ENCODE measurements at regions not wholly inside any gene's neighbourhood (a gene's known extent, or its start where the extent isn't known, plus 50 kb on each side); places are given as distances from the start of the nearest gene placed in this dataset.

DNA sequence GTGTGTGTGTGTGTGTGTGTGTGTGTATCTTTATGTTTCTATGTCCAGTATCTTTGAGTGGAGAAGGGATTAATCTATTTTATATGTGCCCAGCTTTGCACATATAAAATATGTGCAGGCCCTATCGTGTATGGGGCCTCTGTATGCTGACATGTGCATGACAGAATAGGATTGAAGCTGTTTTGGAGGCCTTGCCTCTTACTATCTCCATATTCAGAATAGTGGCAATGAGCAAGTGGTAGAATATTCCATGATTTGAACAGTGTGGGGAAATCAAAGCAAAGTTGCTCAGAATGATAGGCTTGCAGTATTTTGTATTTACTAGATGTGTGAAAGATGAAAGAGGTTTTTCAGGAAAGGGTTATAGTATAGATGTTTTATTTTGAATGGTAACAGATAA is 480.8 kb downstream of the XIRP2 start:
- H3K27ac ChIP-seq (ENCODE audit: low read depth in 1 of 2, low read length in 2 of 2): no peak overlapping the region
- no peaks in the 10 kb centered on the region for H3K4me1 ChIP-seq (ENCODE audit: control insufficient read depth in 4 of 4, insufficient read depth in 4 of 4, low read length in 3 of 4)
- WGBS: 70% methylated on average over 1 of the region's 1 CpG
- H3K9me3 ChIP-seq (ENCODE audit: control insufficient read depth in 4 of 4, low read length in 3 of 4): no peaks in the 10 kb centered on the region
- no peak for DNase-seq (ENCODE audit: low spot score)
- no peak for TF ChIP-seq YY1 (IDR thresholded peaks at IDR 0.05)
- TF ChIP-seq RAD21 (IDR thresholded peaks at IDR 0.05): no peak
- no peak for TF ChIP-seq RXRA (IDR thresholded peaks at IDR 0.05)
- TF ChIP-seq, protein P1, sequence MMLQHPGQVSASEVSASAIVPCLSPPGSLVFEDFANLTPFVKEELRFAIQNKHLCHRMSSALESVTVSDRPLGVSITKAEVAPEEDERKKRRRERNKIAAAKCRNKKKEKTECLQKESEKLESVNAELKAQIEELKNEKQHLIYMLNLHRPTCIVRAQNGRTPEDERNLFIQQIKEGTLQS (IDR thresholded peaks at IDR 0.05): no peak
- TF ChIP-seq NR2F2 (IDR thresholded peaks at IDR 0.05): no peak
- TF ChIP-seq HNF4A (conservative IDR thresholded peaks at IDR 0.05): no peak
- TF ChIP-seq FOXA2 (IDR thresholded peaks at IDR 0.05): no peak
- TF ChIP-seq GABPA (IDR thresholded peaks at IDR 0.05 in 1 of 2, conservative IDR thresholded peaks at IDR 0.05 in 1 of 2): no peak
- TF ChIP-seq JUND (IDR thresholded peaks at IDR 0.05): no peak
- no peak for TF ChIP-seq SP1 (IDR thresholded peaks at IDR 0.05)
- no peak overlapping the region for H3K9ac ChIP-seq (ENCODE audit: low read depth in 1 of 2, low read length in 2 of 2)
- no peaks in the 10 kb centered on the region for H3K27me3 ChIP-seq (ENCODE audit: control insufficient read depth in 4 of 4, insufficient read depth in 4 of 4, low read length in 3 of 4)
- no peak overlapping the region for H3K4me3 ChIP-seq (ENCODE audit: low read depth in 1 of 3, low read length in 3 of 3)
- H3K36me3 ChIP-seq (ENCODE audit: control insufficient read depth in 4 of 4, insufficient read depth in 3 of 4, low read depth in 1 of 4, low read length in 3 of 4): no peaks in the 10 kb centered on the region

GRCh38 chr2:167368371-167368770 is 480.1 kb downstream of the XIRP2 start:
- Histone ChIP-seq H3K4me1 (ENCODE audit: control insufficient read depth in 4 of 4, insufficient read depth in 4 of 4, low read length in 3 of 4) (no peaks in the 10 kb centered on the region), H3K9ac (ENCODE audit: low read depth in 1 of 2, low read length in 2 of 2) (no peak overlapping the region), H3K9me3 (ENCODE audit: control insufficient read depth in 4 of 4, low read length in 3 of 4) (no peaks in the 10 kb centered on the region), H3K27ac (ENCODE audit: low read depth in 1 of 2, low read length in 2 of 2) (no peak overlapping the region), H3K4me3 (ENCODE audit: low read depth in 1 of 3, low read length in 3 of 3) (no peak overlapping the region), H3K27me3 (ENCODE audit: control insufficient read depth in 4 of 4, insufficient read depth in 4 of 4, low read length in 3 of 4) (no peaks in the 10 kb centered on the region), H3K36me3 (ENCODE audit: control insufficient read depth in 4 of 4, insufficient read depth in 3 of 4, low read depth in 1 of 4, low read length in 3 of 4) (no peaks in the 10 kb centered on the region)
- no peak for DNase-seq (ENCODE audit: low spot score)
- TF ChIP-seq, protein P2, sequence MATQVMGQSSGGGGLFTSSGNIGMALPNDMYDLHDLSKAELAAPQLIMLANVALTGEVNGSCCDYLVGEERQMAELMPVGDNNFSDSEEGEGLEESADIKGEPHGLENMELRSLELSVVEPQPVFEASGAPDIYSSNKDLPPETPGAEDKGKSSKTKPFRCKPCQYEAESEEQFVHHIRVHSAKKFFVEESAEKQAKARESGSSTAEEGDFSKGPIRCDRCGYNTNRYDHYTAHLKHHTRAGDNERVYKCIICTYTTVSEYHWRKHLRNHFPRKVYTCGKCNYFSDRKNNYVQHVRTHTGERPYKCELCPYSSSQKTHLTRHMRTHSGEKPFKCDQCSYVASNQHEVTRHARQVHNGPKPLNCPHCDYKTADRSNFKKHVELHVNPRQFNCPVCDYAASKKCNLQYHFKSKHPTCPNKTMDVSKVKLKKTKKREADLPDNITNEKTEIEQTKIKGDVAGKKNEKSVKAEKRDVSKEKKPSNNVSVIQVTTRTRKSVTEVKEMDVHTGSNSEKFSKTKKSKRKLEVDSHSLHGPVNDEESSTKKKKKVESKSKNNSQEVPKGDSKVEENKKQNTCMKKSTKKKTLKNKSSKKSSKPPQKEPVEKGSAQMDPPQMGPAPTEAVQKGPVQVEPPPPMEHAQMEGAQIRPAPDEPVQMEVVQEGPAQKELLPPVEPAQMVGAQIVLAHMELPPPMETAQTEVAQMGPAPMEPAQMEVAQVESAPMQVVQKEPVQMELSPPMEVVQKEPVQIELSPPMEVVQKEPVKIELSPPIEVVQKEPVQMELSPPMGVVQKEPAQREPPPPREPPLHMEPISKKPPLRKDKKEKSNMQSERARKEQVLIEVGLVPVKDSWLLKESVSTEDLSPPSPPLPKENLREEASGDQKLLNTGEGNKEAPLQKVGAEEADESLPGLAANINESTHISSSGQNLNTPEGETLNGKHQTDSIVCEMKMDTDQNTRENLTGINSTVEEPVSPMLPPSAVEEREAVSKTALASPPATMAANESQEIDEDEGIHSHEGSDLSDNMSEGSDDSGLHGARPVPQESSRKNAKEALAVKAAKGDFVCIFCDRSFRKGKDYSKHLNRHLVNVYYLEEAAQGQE (IDR thresholded peaks at IDR 0.05): no peak
- TF ChIP-seq GABPA (IDR thresholded peaks at IDR 0.05 in 1 of 2, conservative IDR thresholded peaks at IDR 0.05 in 1 of 2) (no peak), MAX (IDR thresholded peaks at IDR 0.05) (no peak), RAD21 (IDR thresholded peaks at IDR 0.05) (no peak), HNF4A (conservative IDR thresholded peaks at IDR 0.05) (no peak), YY1 (IDR thresholded peaks at IDR 0.05) (no peak), TAF1 (conservative IDR thresholded peaks at IDR 0.05) (no peak), SP1 (IDR thresholded peaks at IDR 0.05) (no peak), NR2F2 (IDR thresholded peaks at IDR 0.05) (no peak), FOXA1 (IDR thresholded peaks at IDR 0.05) (no peak), FOXA2 (IDR thresholded peaks at IDR 0.05) (no peak), HNF4G (IDR thresholded peaks at IDR 0.05) (no peak), RXRA (IDR thresholded peaks at IDR 0.05) (no peak), JUND (IDR thresholded peaks at IDR 0.05) (no peak), EGR1 (IDR thresholded peaks at IDR 0.05; ENCODE audit: low read depth in 2 of 2) (no peak)
- TF ChIP-seq, protein P1 (IDR thresholded peaks at IDR 0.05): no peak
- TF ChIP-seq, protein P3, sequence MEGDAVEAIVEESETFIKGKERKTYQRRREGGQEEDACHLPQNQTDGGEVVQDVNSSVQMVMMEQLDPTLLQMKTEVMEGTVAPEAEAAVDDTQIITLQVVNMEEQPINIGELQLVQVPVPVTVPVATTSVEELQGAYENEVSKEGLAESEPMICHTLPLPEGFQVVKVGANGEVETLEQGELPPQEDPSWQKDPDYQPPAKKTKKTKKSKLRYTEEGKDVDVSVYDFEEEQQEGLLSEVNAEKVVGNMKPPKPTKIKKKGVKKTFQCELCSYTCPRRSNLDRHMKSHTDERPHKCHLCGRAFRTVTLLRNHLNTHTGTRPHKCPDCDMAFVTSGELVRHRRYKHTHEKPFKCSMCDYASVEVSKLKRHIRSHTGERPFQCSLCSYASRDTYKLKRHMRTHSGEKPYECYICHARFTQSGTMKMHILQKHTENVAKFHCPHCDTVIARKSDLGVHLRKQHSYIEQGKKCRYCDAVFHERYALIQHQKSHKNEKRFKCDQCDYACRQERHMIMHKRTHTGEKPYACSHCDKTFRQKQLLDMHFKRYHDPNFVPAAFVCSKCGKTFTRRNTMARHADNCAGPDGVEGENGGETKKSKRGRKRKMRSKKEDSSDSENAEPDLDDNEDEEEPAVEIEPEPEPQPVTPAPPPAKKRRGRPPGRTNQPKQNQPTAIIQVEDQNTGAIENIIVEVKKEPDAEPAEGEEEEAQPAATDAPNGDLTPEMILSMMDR (IDR thresholded peaks at IDR 0.05; ENCODE audit: low read depth, low read length, missing input control): no peak
- TF ChIP-seq, protein P4, sequence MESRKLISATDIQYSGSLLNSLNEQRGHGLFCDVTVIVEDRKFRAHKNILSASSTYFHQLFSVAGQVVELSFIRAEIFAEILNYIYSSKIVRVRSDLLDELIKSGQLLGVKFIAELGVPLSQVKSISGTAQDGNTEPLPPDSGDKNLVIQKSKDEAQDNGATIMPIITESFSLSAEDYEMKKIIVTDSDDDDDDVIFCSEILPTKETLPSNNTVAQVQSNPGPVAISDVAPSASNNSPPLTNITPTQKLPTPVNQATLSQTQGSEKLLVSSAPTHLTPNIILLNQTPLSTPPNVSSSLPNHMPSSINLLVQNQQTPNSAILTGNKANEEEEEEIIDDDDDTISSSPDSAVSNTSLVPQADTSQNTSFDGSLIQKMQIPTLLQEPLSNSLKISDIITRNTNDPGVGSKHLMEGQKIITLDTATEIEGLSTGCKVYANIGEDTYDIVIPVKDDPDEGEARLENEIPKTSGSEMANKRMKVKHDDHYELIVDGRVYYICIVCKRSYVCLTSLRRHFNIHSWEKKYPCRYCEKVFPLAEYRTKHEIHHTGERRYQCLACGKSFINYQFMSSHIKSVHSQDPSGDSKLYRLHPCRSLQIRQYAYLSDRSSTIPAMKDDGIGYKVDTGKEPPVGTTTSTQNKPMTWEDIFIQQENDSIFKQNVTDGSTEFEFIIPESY (IDR thresholded peaks at IDR 0.05): no peak
- WGBS: 81% methylated on average over 3 of the region's 3 CpGs
